Neural progenitor cell (in vitro differentiated cells): ENCODE measurements at regions not wholly inside any gene's neighbourhood (a gene's known extent, or its start where the extent isn't known, plus 50 kb on each side); places are given as distances from the start of the nearest gene placed in this dataset.
A peak's percentile ranks its signal among the peaks of the same experiment; 100 is the strongest.

Experiments used
- DNase-seq: peaks from one replicate; pipeline ENCODE4 v3.0.0-alpha.2; 2016; ENCODE audit warnings: low spot score
- H2AFZ ChIP-seq: fragments of 200-600 bp; sonication (generic); replicated peaks from 2 replicates; pipeline ENCODE4 v1.6.1; 2016; ENCODE audit warnings: antibody characterized with exemption
- H3F3A ChIP-seq: fragments of 200-600 bp; sonication (generic); 2 replicates; pipeline ENCODE4 v1.6.1; 2016; ENCODE audit warnings: antibody characterized with exemption, low read depth
- H3K27ac ChIP-seq: fragments of 200-600 bp; sonication (generic); 2 replicates; pipeline ENCODE4 v1.5.1; 2016; ENCODE audit warnings: mild to moderate bottlenecking
- H3K27me3 ChIP-seq: fragments of 200-600 bp; sonication (generic); 2 replicates; pipeline ENCODE4 v1.6.1; 2016; ENCODE audit warnings: mild to moderate bottlenecking, moderate library complexity
- H3K36me3 ChIP-seq: fragments of 200-600 bp; sonication (generic); 2 replicates; pipeline ENCODE4 v1.5.1; 2016
- H3K4me1 ChIP-seq: fragments of 200-600 bp; sonication (generic); 2 replicates; pipeline ENCODE4 v1.6.1; 2016; ENCODE audit warnings: mixed run types
- H3K4me2 ChIP-seq: fragments of 200-600 bp; sonication (generic); 2 replicates; pipeline ENCODE4 v1.6.1; 2016
- H3K4me3 ChIP-seq: fragments of 200-600 bp; sonication (generic); 2 replicates; pipeline ENCODE4 v1.5.1; 2016
- H3K79me2 ChIP-seq: fragments of 200-600 bp; sonication (generic); 2 replicates; pipeline ENCODE4 v1.6.1; 2016; ENCODE audit warnings: low read depth
- H3K9ac ChIP-seq: fragments of 200-600 bp; sonication (generic); 2 replicates; pipeline ENCODE4 v1.6.1; 2016
- H3K9me3 ChIP-seq: fragments of 200-600 bp; sonication (generic); 2 replicates; pipeline ENCODE4 v1.5.1; 2016; ENCODE audit warnings: low read depth
- H4K20me1 ChIP-seq: fragments of 200-600 bp; sonication (generic); 2 replicates; pipeline ENCODE4 v1.6.1; 2016; ENCODE audit warnings: low read depth
- H3K27ac Mint-ChIP-seq: 3 replicates; pipeline ENCODE4 v1.8.0; 2021; ENCODE audit warnings: mixed read lengths
- H3K27me3 Mint-ChIP-seq: 2 replicates; pipeline ENCODE4 v1.8.0; 2022; ENCODE audit warnings: low read depth, mild to moderate bottlenecking, inconsistent platforms, moderate library complexity, mixed read lengths; ENCODE audit not compliant: insufficient read depth
- H3K36me3 Mint-ChIP-seq: 3 replicates; pipeline ENCODE4 v1.8.0; 2021; ENCODE audit warnings: mixed read lengths
- H3K4me1 Mint-ChIP-seq: 3 replicates; pipeline ENCODE4 v1.8.0; 2021; ENCODE audit warnings: mixed read lengths
- H3K4me3 Mint-ChIP-seq: 3 replicates; pipeline ENCODE4 v1.8.0; 2021; ENCODE audit warnings: mild to moderate bottlenecking, moderate library complexity, mixed read lengths
- H3K9me3 Mint-ChIP-seq: 3 replicates; pipeline ENCODE4 v1.8.0; 2020; ENCODE audit warnings: mixed read lengths
- CTCF ChIP-seq: fragments of 200-600 bp; sonication (generic); IDR thresholded peaks from 2 replicates; pipeline ENCODE4 v1.5.1; 2017; ENCODE audit warnings: antibody characterized with exemption, mild to moderate bottlenecking
- EZH2 ChIP-seq: fragments of 200-600 bp; sonication (generic); IDR thresholded peaks from 2 replicates; pipeline ENCODE4 v1.6.1; 2017; ENCODE audit warnings: antibody characterized with exemption, mild to moderate bottlenecking, moderate library complexity
- EZH2phosphoT487 ChIP-seq: fragments of 200-600 bp; sonication (generic); IDR thresholded peaks from 2 replicates; pipeline ENCODE4 v1.6.1; 2017; ENCODE audit warnings: antibody characterized with exemption

- H3K27me3 Mint-ChIP-seq: no peaks in the 10 kb centered on the region
- no peak overlapping the region for H3K9ac ChIP-seq
- no peaks in the 10 kb centered on the region for H3K36me3 Mint-ChIP-seq
- H2AFZ ChIP-seq: no peak overlapping the region
- H3K36me3 ChIP-seq: no peaks in the 10 kb centered on the region
- no peak overlapping the region for H3K4me3 Mint-ChIP-seq
- no peaks in the 10 kb centered on the region for H3K9me3 ChIP-seq
- no peaks in the 10 kb centered on the region for H3K27me3 ChIP-seq
- H3K4me1 ChIP-seq: peaks cover 7% of the 10 kb centered on the region
- TF ChIP-seq CTCF (no peak), EZH2 (no peak), EZH2phosphoT487 (no peak)
- H3K9me3 Mint-ChIP-seq: peaks cover 5% of the 10 kb centered on the region
- H3K27ac ChIP-seq: no peak overlapping the region
- H3K79me2 ChIP-seq: no peaks in the 10 kb centered on the region
- peak overlapping the region; percentile 80 for H3K27ac Mint-ChIP-seq
- H3K4me2 ChIP-seq: no peak overlapping the region
- peaks cover 26% of the 10 kb centered on the region for H3K4me1 Mint-ChIP-seq
- no peaks in the 10 kb centered on the region for H4K20me1 ChIP-seq
- no peak overlapping the region for H3K4me3 ChIP-seq
- no peaks in the 10 kb centered on the region for H3F3A ChIP-seq
- no peak for DNase-seq
Measured at GRCh38 chr1:68950036-68950435, 453.2 kb upstream of the DEPDC1 start.

- Histone ChIP-seq H3K27ac (no peak overlapping the region), H2AFZ (no peak overlapping the region), H4K20me1 (no peaks in the 10 kb centered on the region), H3K9ac (no peak overlapping the region), H3K4me3 (no peak overlapping the region), H3K4me1 (peaks cover 5% of the 10 kb centered on the region), H3K79me2 (no peaks in the 10 kb centered on the region), H3F3A (no peaks in the 10 kb centered on the region), H3K36me3 (no peaks in the 10 kb centered on the region), H3K27me3 (no peaks in the 10 kb centered on the region), H3K9me3 (no peaks in the 10 kb centered on the region), H3K4me2 (no peak overlapping the region)
- Mint-ChIP-seq H3K4me1 (peaks cover 20% of the 10 kb centered on the region), H3K9me3 (peaks cover 5% of the 10 kb centered on the region), H3K27ac (no peak overlapping the region), H3K27me3 (peaks cover 2% of the 10 kb centered on the region), H3K36me3 (no peaks in the 10 kb centered on the region), H3K4me3 (no peak overlapping the region)
- TF ChIP-seq EZH2phosphoT487 (no peak), CTCF (no peak), EZH2 (no peak)
- no peak for DNase-seq
Measured at GRCh38 chr1:68953311-68953710, 456.4 kb upstream of the DEPDC1 start.

- no peaks in the 10 kb centered on the region for H3K27me3 ChIP-seq
- Mint-ChIP-seq H3K4me1 (peaks cover 5% of the 10 kb centered on the region), H3K9me3 (peaks cover 5% of the 10 kb centered on the region), H3K27me3 (peaks cover 2% of the 10 kb centered on the region), H3K4me3 (no peak overlapping the region), H3K27ac (no peak overlapping the region), H3K36me3 (no peaks in the 10 kb centered on the region)
- no peaks in the 10 kb centered on the region for H3K4me1 ChIP-seq
- no peak overlapping the region for H3K4me3 ChIP-seq
- no peaks in the 10 kb centered on the region for H4K20me1 ChIP-seq
- H3K4me2 ChIP-seq: no peak overlapping the region
- H3K36me3 ChIP-seq: no peaks in the 10 kb centered on the region
- H3K79me2 ChIP-seq: no peaks in the 10 kb centered on the region
- TF ChIP-seq EZH2phosphoT487: no peak
- no peak for TF ChIP-seq EZH2
- TF ChIP-seq CTCF: no peak
- H2AFZ ChIP-seq: no peak overlapping the region
- no peaks in the 10 kb centered on the region for H3F3A ChIP-seq
- H3K9me3 ChIP-seq: no peaks in the 10 kb centered on the region
- DNase-seq: no peak
- H3K9ac ChIP-seq: no peak overlapping the region
- no peak overlapping the region for H3K27ac ChIP-seq
Measured at GRCh38 chr1:68954841-68955240, 458.0 kb upstream of the DEPDC1 start.

- no peaks in the 10 kb centered on the region for H3K4me1 Mint-ChIP-seq
- no peak for DNase-seq
- Histone ChIP-seq H3K4me2 (no peak overlapping the region), H3K4me3 (no peak overlapping the region), H3K4me1 (no peaks in the 10 kb centered on the region), H4K20me1 (no peaks in the 10 kb centered on the region), H3K9me3 (no peaks in the 10 kb centered on the region), H3K27ac (no peak overlapping the region), H3K79me2 (no peaks in the 10 kb centered on the region), H3K27me3 (no peaks in the 10 kb centered on the region), H3F3A (no peaks in the 10 kb centered on the region), H3K9ac (no peak overlapping the region), H2AFZ (no peak overlapping the region), H3K36me3 (no peaks in the 10 kb centered on the region)
- no peaks in the 10 kb centered on the region for H3K36me3 Mint-ChIP-seq
- TF ChIP-seq CTCF: no peak
- no peak for TF ChIP-seq EZH2
- no peak for TF ChIP-seq EZH2phosphoT487
- H3K9me3 Mint-ChIP-seq: peaks cover 5% of the 10 kb centered on the region
- no peak overlapping the region for H3K4me3 Mint-ChIP-seq
- peaks cover 2% of the 10 kb centered on the region for H3K27me3 Mint-ChIP-seq
- no peak overlapping the region for H3K27ac Mint-ChIP-seq
Measured at GRCh38 chr1:68955424-68955823, 458.5 kb upstream of the DEPDC1 start.
